Karpas-422 (cell line): ENCODE measurements at regions not wholly inside any gene's neighbourhood (a gene's known extent, or its start where the extent isn't known, plus 50 kb on each side); places are given as distances from the start of the nearest gene placed in this dataset.

Source experiments
- DNase-seq: peaks from one replicate; pipeline ENCODE4 v3.0.0-alpha.2; 2015
- H2AFZ ChIP-seq: fragments of 200-600 bp; sonication (generic); 2 replicates; pipeline ENCODE4 v1.6.1; 2014; ENCODE audit warnings: antibody characterized with exemption, low read length, mixed read lengths
- H3K27ac ChIP-seq: fragments of 200-600 bp; sonication (generic); 2 replicates; pipeline ENCODE4 v1.5.1; 2014; ENCODE audit warnings: mild to moderate bottlenecking, low read length, moderate library complexity
- H3K27me3 ChIP-seq: fragments of 200-600 bp; sonication (generic); 2 replicates; pipeline ENCODE4 v1.6.1; 2014; ENCODE audit warnings: low read length, mixed read lengths
- H3K36me3 ChIP-seq: fragments of 200-600 bp; sonication (generic); 2 replicates; pipeline ENCODE4 v1.6.1; 2014; ENCODE audit warnings: low read length, mixed read lengths; ENCODE audit not compliant: insufficient read depth
- H3K4me1 ChIP-seq: fragments of 200-600 bp; sonication (generic); 2 replicates; pipeline ENCODE4 v1.6.1; 2014; ENCODE audit warnings: mild to moderate bottlenecking, low read length, mixed read lengths
- H3K4me2 ChIP-seq: fragments of 200-600 bp; sonication (generic); 2 replicates; pipeline ENCODE4 v1.6.1; 2014; ENCODE audit warnings: low read length, low read depth, mild to moderate bottlenecking; ENCODE audit not compliant: poor library complexity, severe bottlenecking
- H3K4me3 ChIP-seq: fragments of 200-600 bp; sonication (generic); 2 replicates; pipeline ENCODE4 v1.5.1; 2014; ENCODE audit warnings: mild to moderate bottlenecking, antibody characterized with exemption, low read length, mixed read lengths
- H3K79me2 ChIP-seq: fragments of 200-600 bp; sonication (generic); 2 replicates; pipeline ENCODE4 v1.6.1; 2014; ENCODE audit warnings: mild to moderate bottlenecking, low read length, mixed read lengths
- H3K9ac ChIP-seq: fragments of 200-600 bp; sonication (generic); 2 replicates; pipeline ENCODE4 v1.6.0; 2014; ENCODE audit warnings: low read length
- H3K9me2 ChIP-seq: fragments of 200-600 bp; sonication (generic), shearing (Covaris generic); replicated peaks from 2 replicates; pipeline ENCODE4 v1.6.0; 2014; ENCODE audit warnings: mild to moderate bottlenecking, low read length, moderate library complexity; ENCODE audit not compliant: insufficient read depth
- H3K9me3 ChIP-seq: fragments of 300-700, 200-600 bp; sonication (generic); 2 replicates; pipeline ENCODE4 v1.6.1; 2014; ENCODE audit warnings: low read length, mixed read lengths
- H4K20me1 ChIP-seq: fragments of 200-600 bp; sonication (generic); 2 replicates; pipeline ENCODE4 v1.6.1; 2014; ENCODE audit warnings: mild to moderate bottlenecking, antibody characterized with exemption, low read length, low read depth; ENCODE audit not compliant: insufficient read depth

DNA sequence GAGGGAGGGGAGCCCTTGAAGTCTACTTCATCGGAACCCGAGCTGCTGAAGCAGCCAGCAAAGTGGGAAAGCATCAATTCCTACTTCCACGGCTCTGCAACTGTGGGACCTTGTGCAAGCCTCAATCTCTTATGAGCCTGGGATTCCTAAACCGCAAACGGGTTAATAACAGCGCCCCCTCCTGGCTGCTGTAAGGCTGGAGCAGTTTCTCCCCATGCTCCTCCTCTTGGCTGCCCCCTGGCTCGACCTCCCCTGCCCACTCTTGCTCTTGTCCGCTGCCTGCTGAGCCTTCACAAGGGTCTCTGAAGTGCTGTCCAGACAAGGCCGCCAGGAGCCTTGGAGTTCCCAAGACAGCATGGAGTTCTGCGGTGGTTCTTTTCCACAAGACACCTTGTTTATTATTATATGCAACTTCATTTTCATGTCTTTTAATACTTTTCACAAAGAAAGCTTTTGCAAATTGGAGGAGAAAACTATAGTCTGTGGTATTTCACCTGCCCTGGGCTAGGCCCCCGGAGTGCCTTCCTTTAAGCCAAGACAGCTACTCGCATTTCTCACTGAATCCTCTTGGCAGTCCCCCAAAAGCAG is 157.2 kb downstream of the DDX1 start:
- Histone ChIP-seq H3K9ac (no peak overlapping the region), H3K27me3 (no peaks in the 10 kb centered on the region), H4K20me1 (no peaks in the 10 kb centered on the region), H3K4me2 (no peak overlapping the region), H3K4me1 (no peaks in the 10 kb centered on the region), H3K36me3 (no peaks in the 10 kb centered on the region), H3K4me3 (no peak overlapping the region), H3K27ac (no peak overlapping the region), H2AFZ (no peak overlapping the region), H3K9me2 (no peaks in the 10 kb centered on the region), H3K9me3 (no peaks in the 10 kb centered on the region), H3K79me2 (no peaks in the 10 kb centered on the region)
- peak; percentile 82 for DNase-seq

- H3K9me2 ChIP-seq = no peaks in the 10 kb centered on the region
- H4K20me1 ChIP-seq = no peaks in the 10 kb centered on the region
- H2AFZ ChIP-seq = no peak overlapping the region
- no peak overlapping the region for H3K27ac ChIP-seq
- no peaks in the 10 kb centered on the region for H3K4me1 ChIP-seq
- H3K9ac ChIP-seq = no peak overlapping the region
- H3K79me2 ChIP-seq = no peaks in the 10 kb centered on the region
- no peaks in the 10 kb centered on the region for H3K36me3 ChIP-seq
- no peak overlapping the region for H3K4me3 ChIP-seq
- H3K9me3 ChIP-seq = no peaks in the 10 kb centered on the region
- H3K4me2 ChIP-seq = no peak overlapping the region
- no peaks in the 10 kb centered on the region for H3K27me3 ChIP-seq
- no peak for DNase-seq
Measured at GRCh38 chr2:15749460-15750432, 158.1 kb downstream of the DDX1 start.

DNA sequence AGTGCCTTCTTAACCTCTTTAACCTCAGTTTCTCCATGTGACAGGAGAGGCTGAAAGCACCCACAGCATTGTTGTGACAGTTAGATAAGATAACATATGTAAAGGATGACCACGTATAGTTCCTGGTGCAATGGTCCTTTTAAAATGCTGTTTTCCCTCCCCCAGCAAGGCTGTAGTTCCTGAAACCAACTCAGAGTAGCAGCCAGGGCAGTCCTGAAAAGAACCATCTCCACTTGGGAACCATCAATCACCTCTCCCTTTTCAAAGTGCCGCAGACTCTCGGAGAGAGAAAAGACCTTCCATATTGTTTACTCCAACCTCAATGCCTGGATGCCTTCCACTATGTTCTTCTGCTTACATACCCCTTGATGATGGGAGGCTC is 158.8 kb downstream of the DDX1 start:
- no peaks in the 10 kb centered on the region for H3K9me3 ChIP-seq
- no peak overlapping the region for H3K27ac ChIP-seq
- no peak for DNase-seq
- no peak overlapping the region for H3K4me3 ChIP-seq
- H3K4me1 ChIP-seq = no peaks in the 10 kb centered on the region
- H3K79me2 ChIP-seq = no peaks in the 10 kb centered on the region
- H2AFZ ChIP-seq = no peak overlapping the region
- H4K20me1 ChIP-seq = no peaks in the 10 kb centered on the region
- no peak overlapping the region for H3K4me2 ChIP-seq
- no peaks in the 10 kb centered on the region for H3K27me3 ChIP-seq
- H3K9me2 ChIP-seq = no peaks in the 10 kb centered on the region
- H3K36me3 ChIP-seq = no peaks in the 10 kb centered on the region
- no peak overlapping the region for H3K9ac ChIP-seq

- H3K27ac ChIP-seq = no peak overlapping the region
- H3K4me1 ChIP-seq = no peaks in the 10 kb centered on the region
- no peaks in the 10 kb centered on the region for H3K9me3 ChIP-seq
Measured at GRCh38 chr2:15750822-15751329, 159.2 kb downstream of the DDX1 start.

GRCh38 chr2:15751477-15751876 is 159.8 kb downstream of the DDX1 start:
- Histone ChIP-seq H3K27ac (no peak overlapping the region), H4K20me1 (no peaks in the 10 kb centered on the region), H3K9ac (no peak overlapping the region), H3K4me1 (no peaks in the 10 kb centered on the region), H3K4me3 (no peak overlapping the region), H3K4me2 (no peak overlapping the region), H3K9me3 (no peaks in the 10 kb centered on the region), H3K27me3 (no peaks in the 10 kb centered on the region), H3K9me2 (no peaks in the 10 kb centered on the region), H3K36me3 (no peaks in the 10 kb centered on the region), H3K79me2 (no peaks in the 10 kb centered on the region), H2AFZ (no peak overlapping the region)
- DNase-seq = no peak

More at GRCh38 chr2:15750822-15751329, 159.2 kb downstream of the DDX1 start:
- no peak overlapping the region for H3K4me2 ChIP-seq
- H3K9me2 ChIP-seq = no peaks in the 10 kb centered on the region
- H3K36me3 ChIP-seq = no peaks in the 10 kb centered on the region
- no peaks in the 10 kb centered on the region for H3K79me2 ChIP-seq
- H2AFZ ChIP-seq = no peak overlapping the region
- H4K20me1 ChIP-seq = no peaks in the 10 kb centered on the region
- H3K4me3 ChIP-seq = no peak overlapping the region
- no peaks in the 10 kb centered on the region for H3K27me3 ChIP-seq
- H3K9ac ChIP-seq = no peak overlapping the region
- DNase-seq = no peak

GRCh38 chr2:15752552-15753232 is 161.0 kb downstream of the DDX1 start:
- H3K9me3 ChIP-seq = no peaks in the 10 kb centered on the region
- no peaks in the 10 kb centered on the region for H4K20me1 ChIP-seq
- no peaks in the 10 kb centered on the region for H3K9me2 ChIP-seq
- DNase-seq = no peak
- H3K4me3 ChIP-seq = no peak overlapping the region
- H3K36me3 ChIP-seq = no peaks in the 10 kb centered on the region
- no peak overlapping the region for H3K9ac ChIP-seq
- H3K4me1 ChIP-seq = no peaks in the 10 kb centered on the region
- H3K4me2 ChIP-seq = no peak overlapping the region
- no peaks in the 10 kb centered on the region for H3K79me2 ChIP-seq
- H3K27me3 ChIP-seq = no peaks in the 10 kb centered on the region
- H2AFZ ChIP-seq = no peak overlapping the region
- H3K27ac ChIP-seq = no peak overlapping the region

DNA sequence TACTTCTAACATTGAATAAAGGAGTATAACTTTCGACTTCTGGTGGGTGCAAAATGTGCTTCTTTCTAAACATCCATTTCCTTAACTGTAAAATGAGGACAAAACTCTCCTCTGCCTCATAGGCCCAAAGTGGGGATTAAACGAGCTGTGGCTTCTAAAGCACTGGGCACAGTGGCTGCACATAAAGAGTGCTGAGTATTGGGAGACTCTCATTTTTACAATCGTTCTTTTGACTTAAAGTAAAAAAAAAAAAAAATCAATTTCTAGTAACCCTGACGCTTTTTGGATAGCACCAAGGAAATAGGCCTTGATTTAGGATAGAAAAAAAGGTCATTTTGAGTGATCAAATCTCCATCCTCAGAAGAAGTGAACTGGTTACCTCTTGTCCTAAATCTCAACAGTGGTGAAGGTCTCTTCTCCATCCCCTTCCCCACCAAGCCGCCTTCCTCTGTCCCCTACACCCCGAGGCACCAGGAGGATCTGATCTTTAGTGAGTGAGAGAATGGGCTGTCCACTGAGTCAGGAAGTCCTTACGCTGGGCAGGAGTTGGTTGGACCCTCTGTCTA is 161.6 kb downstream of the DDX1 start:
- Histone ChIP-seq H3K9ac (no peak overlapping the region), H3K79me2 (no peaks in the 10 kb centered on the region), H3K27ac (no peak overlapping the region), H3K9me3 (no peaks in the 10 kb centered on the region), H3K27me3 (no peaks in the 10 kb centered on the region), H3K9me2 (no peaks in the 10 kb centered on the region), H2AFZ (no peak overlapping the region), H3K4me2 (no peak overlapping the region), H4K20me1 (no peaks in the 10 kb centered on the region), H3K36me3 (no peaks in the 10 kb centered on the region), H3K4me3 (no peak overlapping the region), H3K4me1 (no peaks in the 10 kb centered on the region)
- no peak for DNase-seq
